HEK293T (cell line): ENCODE measurements at regions not wholly inside any gene's neighbourhood (a gene's known extent, or its start where the extent isn't known, plus 50 kb on each side); places are given as distances from the start of the nearest gene placed in this dataset.

Experiments
- BHLHE40 ChIP-seq: fragments of 450-650 bp; IDR thresholded peaks from 2 replicates; pipeline ENCODE4 v1.6.1; 2016; ENCODE audit warnings: mild to moderate bottlenecking, moderate library complexity, borderline replicate concordance
- TARDBP ChIP-seq: fragments of 450-650 bp; IDR thresholded peaks from 2 replicates; pipeline ENCODE4 v1.6.1; 2016

DNA sequence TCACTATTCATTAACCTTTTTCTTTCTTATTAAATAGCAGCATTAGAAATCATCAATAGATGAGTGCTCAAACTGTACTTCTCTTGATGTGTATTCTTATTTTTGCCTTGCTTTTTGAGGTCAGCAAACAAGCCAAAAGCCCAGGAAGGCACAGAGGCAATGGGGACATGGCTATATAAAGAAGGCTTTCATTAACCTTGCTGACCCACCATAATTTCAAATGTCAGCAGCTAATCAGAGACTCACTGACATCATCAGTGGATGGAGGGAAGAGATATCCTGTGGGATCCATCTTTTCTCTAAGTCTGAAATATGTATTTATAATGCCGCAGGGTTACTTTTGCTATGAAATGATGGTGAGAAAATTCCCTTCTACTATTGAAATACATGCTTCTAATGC, 1162.8 kb upstream of the ACVR2A start:
- TF ChIP-seq BHLHE40 (no peak), TARDBP (no peak)
